ENCODE measurements at regions not wholly inside any gene's neighbourhood (a gene's known extent, or its start where the extent isn't known, plus 50 kb on each side); places are given as distances from the start of the nearest gene placed in this dataset.

DNA sequence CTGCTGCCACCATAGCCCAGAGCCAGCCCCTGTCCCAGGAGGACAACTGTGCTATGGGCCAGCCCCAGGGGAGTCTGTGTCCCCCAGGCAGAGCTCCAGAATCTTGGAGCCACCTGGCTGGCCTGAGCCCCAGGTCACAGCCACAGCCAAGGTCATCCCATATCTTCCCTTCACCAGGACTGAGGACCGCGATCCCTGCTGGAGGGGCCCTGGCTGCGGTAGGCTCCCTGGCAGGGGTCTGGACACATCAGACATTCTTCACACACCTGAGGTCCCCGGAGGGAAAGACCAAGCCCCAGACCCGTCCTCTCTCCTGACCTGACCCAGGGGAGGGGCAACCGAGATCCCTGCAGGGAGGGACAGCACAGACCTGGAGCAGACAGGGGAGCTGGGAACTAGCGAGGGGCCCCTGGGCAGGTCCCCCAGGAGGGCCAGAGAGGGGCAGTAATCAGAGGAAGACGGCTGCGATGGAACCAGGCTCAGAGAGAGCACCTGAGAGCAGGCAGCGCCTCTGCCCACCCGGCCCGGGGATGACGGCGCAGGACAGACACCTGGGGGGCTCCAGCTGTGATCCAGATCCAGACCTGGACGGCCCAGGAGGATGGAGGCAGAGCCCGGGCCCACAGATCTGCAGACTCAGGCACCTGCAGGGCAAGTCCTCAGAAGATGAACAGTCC, 103.2 kb upstream of the EIF5 start:
- Histone ChIP-seq H3K9me1 (ENCODE audit: insufficient read depth, low read length) (no peaks in the 10 kb centered on the region), H2BK120ac (ENCODE audit: low read depth, low read length) (no peak overlapping the region), H2AK9ac (replicated peaks; ENCODE audit: low read depth, low read length, poor library complexity) (no peak overlapping the region), H3K56ac (ENCODE audit: extremely low read depth, insufficient read depth, low read length) (no peak overlapping the region), H4K20me1 (ENCODE audit: insufficient read depth, low read length) (no peaks in the 10 kb centered on the region), H3K18ac (ENCODE audit: low read depth, low read length) (no peak overlapping the region), H3K4me2 (ENCODE audit: low read depth, low read length) (no peak overlapping the region), H2BK5ac (ENCODE audit: low read depth, low read length, poor library complexity, severe bottlenecking) (no peak overlapping the region), H3K27me3 (ENCODE audit: control insufficient read depth, insufficient read depth, low read length) (peaks cover 18% of the 10 kb centered on the region), H2AFZ (replicated peaks; ENCODE audit: low read length, poor library complexity) (no peak overlapping the region), H2AK5ac (ENCODE audit: low read depth, low read length) (no peak overlapping the region), H3K9me3 (ENCODE audit: control insufficient read depth, insufficient read depth, low read length) (no peaks in the 10 kb centered on the region), H4K5ac (ENCODE audit: low read depth, low read length) (no peak overlapping the region), H3K4me3 (ENCODE audit: insufficient read depth, low read depth, low read length) (no peak overlapping the region), H4K91ac (ENCODE audit: insufficient read depth, low read depth, low read length) (no peak overlapping the region), H4K8ac (ENCODE audit: low read depth in 2 of 2, low read length in 2 of 2) (no peak overlapping the region), H2BK20ac (ENCODE audit: low read depth, low read length) (no peak overlapping the region), H3K23ac (ENCODE audit: low read depth, low read length) (no peak overlapping the region), H3K14ac (replicated peaks; ENCODE audit: low read depth, low read length) (no peak overlapping the region), H3K79me1 (ENCODE audit: low read depth in 1 of 2, low read length in 2 of 2) (no peaks in the 10 kb centered on the region), H2BK15ac (ENCODE audit: low read depth, low read length) (no peak overlapping the region), H3K27ac (ENCODE audit: insufficient read depth, low read length) (no peak overlapping the region), H3K4ac (ENCODE audit: low read depth, low read length) (no peak overlapping the region), H3K4me1 (ENCODE audit: control insufficient read depth, insufficient read depth, low read length) (no peaks in the 10 kb centered on the region), H3K9ac (ENCODE audit: low read depth, low read length) (no peak overlapping the region), H3K36me3 (ENCODE audit: control insufficient read depth, insufficient read depth, low read length) (no peaks in the 10 kb centered on the region)
- CTCF ChIA-PET: no interaction called here
- WGBS, 2 experiments (ENCODE audit: extremely low coverage in 2 of 2, insufficient read length in 1 of 2): 91% methylated on average over 5 of the region's 16 CpGs; no CpG with 5 or more reads in 1 of the 2 experiments
- in situ Hi-C loops (cut with MboI; ENCODE audit: low sequenced_read_pairs): no loop called here
- intact Hi-C loops (cut with micrococcal nuclease): no loop called here
- no TSS peak for BruUV-seq (replicated peaks)
- POLR2A ChIA-PET (ENCODE audit: unreplicated experiment): no interaction called here
- TF ChIP-seq, protein P1, sequence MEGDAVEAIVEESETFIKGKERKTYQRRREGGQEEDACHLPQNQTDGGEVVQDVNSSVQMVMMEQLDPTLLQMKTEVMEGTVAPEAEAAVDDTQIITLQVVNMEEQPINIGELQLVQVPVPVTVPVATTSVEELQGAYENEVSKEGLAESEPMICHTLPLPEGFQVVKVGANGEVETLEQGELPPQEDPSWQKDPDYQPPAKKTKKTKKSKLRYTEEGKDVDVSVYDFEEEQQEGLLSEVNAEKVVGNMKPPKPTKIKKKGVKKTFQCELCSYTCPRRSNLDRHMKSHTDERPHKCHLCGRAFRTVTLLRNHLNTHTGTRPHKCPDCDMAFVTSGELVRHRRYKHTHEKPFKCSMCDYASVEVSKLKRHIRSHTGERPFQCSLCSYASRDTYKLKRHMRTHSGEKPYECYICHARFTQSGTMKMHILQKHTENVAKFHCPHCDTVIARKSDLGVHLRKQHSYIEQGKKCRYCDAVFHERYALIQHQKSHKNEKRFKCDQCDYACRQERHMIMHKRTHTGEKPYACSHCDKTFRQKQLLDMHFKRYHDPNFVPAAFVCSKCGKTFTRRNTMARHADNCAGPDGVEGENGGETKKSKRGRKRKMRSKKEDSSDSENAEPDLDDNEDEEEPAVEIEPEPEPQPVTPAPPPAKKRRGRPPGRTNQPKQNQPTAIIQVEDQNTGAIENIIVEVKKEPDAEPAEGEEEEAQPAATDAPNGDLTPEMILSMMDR (conservative IDR thresholded peaks at IDR 0.05; ENCODE audit: low read depth, low read length): no peak
- TF ChIP-seq CEBPB (IDR thresholded peaks at IDR 0.05; ENCODE audit: low read depth, low read length) (no peak), BHLHE40 (IDR thresholded peaks at IDR 0.05; ENCODE audit: low read depth, low read length) (no peak), MXI1 (IDR thresholded peaks at IDR 0.05; ENCODE audit: borderline replicate concordance, low read depth, low read length) (no peak), FOS (IDR thresholded peaks at IDR 0.05; ENCODE audit: low read depth, low read length) (no peak), MAZ (IDR thresholded peaks at IDR 0.05; ENCODE audit: borderline replicate concordance, low read depth, low read length) (no peak), NFE2L2 (IDR thresholded peaks at IDR 0.05; ENCODE audit: low read depth, low read length) (no peak), RCOR1 (IDR thresholded peaks at IDR 0.05; ENCODE audit: insufficient replicate concordance, low read length) (no peak), RAD21 (IDR thresholded peaks at IDR 0.05; ENCODE audit: low read length) (no peak), RFX5 (IDR thresholded peaks at IDR 0.05; ENCODE audit: low read depth, low read length) (no peak), CHD1 (IDR thresholded peaks at IDR 0.05; ENCODE audit: low read depth, low read length) (no peak), MAFK (IDR thresholded peaks at IDR 0.05; ENCODE audit: low read depth, low read length) (no peak), POLR2A (IDR thresholded peaks at IDR 0.05; ENCODE audit: low read depth, low read length) (no peak), SMC3 (IDR thresholded peaks at IDR 0.05; ENCODE audit: low read depth, low read length) (no peak)
- TF ChIP-seq, protein P2, sequence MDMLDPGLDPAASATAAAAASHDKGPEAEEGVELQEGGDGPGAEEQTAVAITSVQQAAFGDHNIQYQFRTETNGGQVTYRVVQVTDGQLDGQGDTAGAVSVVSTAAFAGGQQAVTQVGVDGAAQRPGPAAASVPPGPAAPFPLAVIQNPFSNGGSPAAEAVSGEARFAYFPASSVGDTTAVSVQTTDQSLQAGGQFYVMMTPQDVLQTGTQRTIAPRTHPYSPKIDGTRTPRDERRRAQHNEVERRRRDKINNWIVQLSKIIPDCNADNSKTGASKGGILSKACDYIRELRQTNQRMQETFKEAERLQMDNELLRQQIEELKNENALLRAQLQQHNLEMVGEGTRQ (IDR thresholded peaks at IDR 0.05; ENCODE audit: low read depth, low read length): no peak
- TF ChIP-seq, protein P3, sequence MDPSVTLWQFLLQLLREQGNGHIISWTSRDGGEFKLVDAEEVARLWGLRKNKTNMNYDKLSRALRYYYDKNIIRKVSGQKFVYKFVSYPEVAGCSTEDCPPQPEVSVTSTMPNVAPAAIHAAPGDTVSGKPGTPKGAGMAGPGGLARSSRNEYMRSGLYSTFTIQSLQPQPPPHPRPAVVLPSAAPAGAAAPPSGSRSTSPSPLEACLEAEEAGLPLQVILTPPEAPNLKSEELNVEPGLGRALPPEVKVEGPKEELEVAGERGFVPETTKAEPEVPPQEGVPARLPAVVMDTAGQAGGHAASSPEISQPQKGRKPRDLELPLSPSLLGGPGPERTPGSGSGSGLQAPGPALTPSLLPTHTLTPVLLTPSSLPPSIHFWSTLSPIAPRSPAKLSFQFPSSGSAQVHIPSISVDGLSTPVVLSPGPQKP (IDR thresholded peaks at IDR 0.05; ENCODE audit: borderline replicate concordance, low read depth, low read length): no peak
- DNase-seq: no peak
- dilution Hi-C loops (cut with HindIII; ENCODE audit: low sequenced_read_pairs, unreplicated experiment): no loop called here
- ATAC-seq (ENCODE audit: low read depth): no peak
